Ascending aorta (tissue), 2 donors: ENCODE measurements at regions not wholly inside any gene's neighbourhood (a gene's known extent, or its start where the extent isn't known, plus 50 kb on each side); places are given as distances from the start of the nearest gene placed in this dataset.

Source experiments
- DNase-seq, 2 donors: peaks; one replicate each; pipeline ENCODE4 v3.0.0-alpha.2; 2019; ENCODE audit warnings: low spot score in 2 of 2
- H3K27ac ChIP-seq, 2 donors: fragments of 200-600 bp; sonication (generic); one replicate each; pipeline ENCODE4 v1.5.1; 2016 to 2017; ENCODE audit warnings: mild to moderate bottlenecking in 1 of 2
- H3K27me3 ChIP-seq: fragments of 200-600 bp; sonication (generic); one replicate; pipeline ENCODE4 v1.5.1; 2017
- H3K36me3 ChIP-seq, 2 donors: fragments of 200-600 bp; sonication (generic); one replicate each; pipeline ENCODE4 v1.5.1; 2016
- H3K4me1 ChIP-seq, 2 donors: fragments of 200-600 bp; sonication (generic); one replicate each; pipeline ENCODE4 v1.5.1; 2016 to 2017; ENCODE audit warnings: mild to moderate bottlenecking in 1 of 2
- H3K4me3 ChIP-seq, 2 donors: fragments of 200-600 bp; sonication (generic); one replicate each; pipeline ENCODE4 v1.5.1; 2016 to 2017; ENCODE audit warnings: mild to moderate bottlenecking in 1 of 2
- H3K9me3 ChIP-seq, 2 donors: fragments of 200-600 bp; sonication (generic); one replicate each; pipeline ENCODE4 v1.5.1; 2016
- intact Hi-C: fragments of 100-400 bp; cut with DNase I; formaldehyde crosslinking; loops from one replicate; pipeline ENCODE4 v1.15.1; 2023
- TF ChIP-seq, protein P1 (sequence below), 3 experiments: fragments of 200-600 bp in 2 of 3; fragments of 450-650 bp in 1 of 3; sonication (generic) in 2 of 3; IDR thresholded peaks; one replicate each; pipeline ENCODE4 v1.5.1; 2016 to 2019; ENCODE audit warnings: antibody characterized with exemption in 3 of 3, mild to moderate bottlenecking in 1 of 3, moderate library complexity in 1 of 3

DNA sequence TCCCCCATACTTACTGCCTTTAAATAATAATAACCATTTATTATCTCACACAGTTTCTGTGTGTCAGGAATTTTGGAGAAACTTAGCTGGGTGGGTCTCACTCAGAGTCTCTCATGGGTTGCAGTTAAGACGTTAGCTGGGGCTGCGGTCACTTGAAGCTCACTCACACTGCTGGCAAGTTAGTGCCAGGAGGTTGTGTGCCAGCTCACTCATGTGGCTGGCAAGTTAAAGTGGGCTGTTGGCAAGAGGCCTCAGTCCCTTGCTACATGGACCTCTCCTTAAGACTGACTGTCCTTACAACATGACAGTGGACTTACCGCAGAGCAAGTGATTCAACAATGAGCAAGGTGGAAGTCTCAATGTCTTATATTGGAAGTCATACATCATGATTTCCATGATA lies 61.3 kb upstream of the AVPR1A start:
- H3K9me3 ChIP-seq: no peaks in the 10 kb centered on the region

DNA sequence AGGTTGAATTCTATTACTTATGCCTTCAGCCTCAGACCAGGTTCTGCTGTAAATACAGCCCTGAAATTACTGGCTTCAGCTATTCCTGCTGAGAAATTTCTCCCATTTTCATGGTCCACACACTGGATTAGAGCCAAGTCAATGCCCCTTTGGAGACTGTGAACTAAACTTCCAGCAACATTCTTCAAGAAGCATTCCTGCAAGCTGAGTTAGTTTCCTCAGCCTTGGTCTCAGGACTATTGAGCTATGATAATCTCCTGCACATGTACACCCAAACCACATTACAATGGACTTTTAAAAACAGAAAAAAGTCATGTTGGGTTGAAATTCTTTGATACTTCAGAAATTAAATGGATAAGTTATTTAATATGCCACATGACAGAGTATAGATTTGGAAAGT lies 58.0 kb upstream of the AVPR1A start:
- Histone ChIP-seq H3K4me3 (no peak overlapping the region), H3K9me3 (no peaks in the 10 kb centered on the region), H3K4me1 (no peaks in the 10 kb centered on the region), H3K27me3 (no peaks in the 10 kb centered on the region), H3K36me3 (no peaks in the 10 kb centered on the region), H3K27ac (no peak overlapping the region)
- DNase-seq: no peak
- TF ChIP-seq, protein P1, sequence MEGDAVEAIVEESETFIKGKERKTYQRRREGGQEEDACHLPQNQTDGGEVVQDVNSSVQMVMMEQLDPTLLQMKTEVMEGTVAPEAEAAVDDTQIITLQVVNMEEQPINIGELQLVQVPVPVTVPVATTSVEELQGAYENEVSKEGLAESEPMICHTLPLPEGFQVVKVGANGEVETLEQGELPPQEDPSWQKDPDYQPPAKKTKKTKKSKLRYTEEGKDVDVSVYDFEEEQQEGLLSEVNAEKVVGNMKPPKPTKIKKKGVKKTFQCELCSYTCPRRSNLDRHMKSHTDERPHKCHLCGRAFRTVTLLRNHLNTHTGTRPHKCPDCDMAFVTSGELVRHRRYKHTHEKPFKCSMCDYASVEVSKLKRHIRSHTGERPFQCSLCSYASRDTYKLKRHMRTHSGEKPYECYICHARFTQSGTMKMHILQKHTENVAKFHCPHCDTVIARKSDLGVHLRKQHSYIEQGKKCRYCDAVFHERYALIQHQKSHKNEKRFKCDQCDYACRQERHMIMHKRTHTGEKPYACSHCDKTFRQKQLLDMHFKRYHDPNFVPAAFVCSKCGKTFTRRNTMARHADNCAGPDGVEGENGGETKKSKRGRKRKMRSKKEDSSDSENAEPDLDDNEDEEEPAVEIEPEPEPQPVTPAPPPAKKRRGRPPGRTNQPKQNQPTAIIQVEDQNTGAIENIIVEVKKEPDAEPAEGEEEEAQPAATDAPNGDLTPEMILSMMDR (IDR thresholded peaks at IDR 0.05): no peak
- intact Hi-C loops: no loop called here

More for the DNA sequence above, 61.3 kb upstream of the AVPR1A start:
- TF ChIP-seq, protein P1 (IDR thresholded peaks at IDR 0.05): no peak
- H3K27ac ChIP-seq: no peak overlapping the region
- intact Hi-C loops: no loop called here
- no peaks in the 10 kb centered on the region for H3K36me3 ChIP-seq
- H3K4me3 ChIP-seq: no peak overlapping the region
- H3K4me1 ChIP-seq: no peaks in the 10 kb centered on the region
- H3K27me3 ChIP-seq: no peaks in the 10 kb centered on the region
- no peak for DNase-seq

- H3K4me3 ChIP-seq: no peak overlapping the region
- intact Hi-C loops: no loop called here
- no peaks in the 10 kb centered on the region for H3K27me3 ChIP-seq
- no peak overlapping the region for H3K27ac ChIP-seq
- H3K36me3 ChIP-seq: no peaks in the 10 kb centered on the region
- no peaks in the 10 kb centered on the region for H3K4me1 ChIP-seq
- no peaks in the 10 kb centered on the region for H3K9me3 ChIP-seq
- TF ChIP-seq, protein P1 (IDR thresholded peaks at IDR 0.05): no peak
- no peak for DNase-seq
These were observed 55.9 kb upstream of the AVPR1A start for GRCh38 chr12:63206909-63207308.

- H3K27ac ChIP-seq: no peak overlapping the region
- no peaks in the 10 kb centered on the region for H3K36me3 ChIP-seq
- intact Hi-C loops: no loop called here
These were observed 55.5 kb upstream of the AVPR1A start for GRCh38 chr12:63206494-63206893.

More at GRCh38 chr12:63206494-63206893, 55.5 kb upstream of the AVPR1A start:
- no peak for DNase-seq
- Histone ChIP-seq H3K4me1 (no peaks in the 10 kb centered on the region), H3K9me3 (no peaks in the 10 kb centered on the region), H3K4me3 (no peak overlapping the region), H3K27me3 (no peaks in the 10 kb centered on the region)
- TF ChIP-seq, protein P1 (IDR thresholded peaks at IDR 0.05): no peak
